Heart left ventricle (tissue), 13 donors: ENCODE measurements at regions not wholly inside any gene's neighbourhood (a gene's known extent, or its start where the extent isn't known, plus 50 kb on each side); places are given as distances from the start of the nearest gene placed in this dataset.

Experiments
- POLR2A ChIP-seq, 2 donors: fragments of 450-650 bp; IDR thresholded peaks; one replicate each; pipeline ENCODE4 v1.6.1; 2017; ENCODE audit warnings: antibody characterized with exemption in 2 of 2, mild to moderate bottlenecking in 2 of 2, moderate library complexity in 2 of 2
- TF ChIP-seq, protein P1 (sequence below), 12 donors: fragments of 200-600 bp; sonication (generic) in 4 of 12; IDR thresholded peaks; one replicate each; pipeline versions ENCODE4 v1.5.0 to v1.8.0; 2018 to 2022; ENCODE audit warnings: antibody characterized with exemption in 12 of 12, mild to moderate bottlenecking in 5 of 12
- donor health status: ischemic (EF 13 %, LVEDD 7.1; RV severe dilation, severe dysfunction).
- donor health status: DM: no; HTN: yes; CAD: no.
- donor health status: DM: no; HTN: no; CAD: no.
- donor health status: ischemic (EF 25% LVEDD 6.9; RV normal size, moderate dysfunction).
- donor health status: ischemic (EF 25% LVEDD 5.7; RV mildly dilated, moderate dysfunction).
- donor health status: ischemic (EF 35%, LVEDD 5.7; RV mildly dilated, moderate dysfunction).
- donor health status: nonischemic (EF 11% LVEDD 7.7; RV severe dilation, severe dysfunction).
- donor health status: DM: yes; HTN: yes; CAD: no.
- donor health status: PGD.
- donor health status: ischemic (EF 29% LVEDD 5.4; RV normal size, mild dysfunction).
- donor health status: nonischemic (EF 23%, LVEDD 6.1; RV moderate dilation, normal function).

- TF ChIP-seq, protein P1, sequence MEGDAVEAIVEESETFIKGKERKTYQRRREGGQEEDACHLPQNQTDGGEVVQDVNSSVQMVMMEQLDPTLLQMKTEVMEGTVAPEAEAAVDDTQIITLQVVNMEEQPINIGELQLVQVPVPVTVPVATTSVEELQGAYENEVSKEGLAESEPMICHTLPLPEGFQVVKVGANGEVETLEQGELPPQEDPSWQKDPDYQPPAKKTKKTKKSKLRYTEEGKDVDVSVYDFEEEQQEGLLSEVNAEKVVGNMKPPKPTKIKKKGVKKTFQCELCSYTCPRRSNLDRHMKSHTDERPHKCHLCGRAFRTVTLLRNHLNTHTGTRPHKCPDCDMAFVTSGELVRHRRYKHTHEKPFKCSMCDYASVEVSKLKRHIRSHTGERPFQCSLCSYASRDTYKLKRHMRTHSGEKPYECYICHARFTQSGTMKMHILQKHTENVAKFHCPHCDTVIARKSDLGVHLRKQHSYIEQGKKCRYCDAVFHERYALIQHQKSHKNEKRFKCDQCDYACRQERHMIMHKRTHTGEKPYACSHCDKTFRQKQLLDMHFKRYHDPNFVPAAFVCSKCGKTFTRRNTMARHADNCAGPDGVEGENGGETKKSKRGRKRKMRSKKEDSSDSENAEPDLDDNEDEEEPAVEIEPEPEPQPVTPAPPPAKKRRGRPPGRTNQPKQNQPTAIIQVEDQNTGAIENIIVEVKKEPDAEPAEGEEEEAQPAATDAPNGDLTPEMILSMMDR (IDR thresholded peaks at IDR 0.05): no peak
- TF ChIP-seq POLR2A (IDR thresholded peaks at IDR 0.05): no peak
Observed at GRCh38 chr5:17118631-17119030, 98.8 kb upstream of the BASP1 start.
